GM23338 (cell line): ENCODE measurements at regions not wholly inside any gene's neighbourhood (a gene's known extent, or its start where the extent isn't known, plus 50 kb on each side); places are given as distances from the start of the nearest gene placed in this dataset.

Source experiments
- ATAC-seq: fragments of 200-7000 bp; cut with Tn5 transposase; 3 replicates; pipeline ENCODE4 v1.9.1; 2020
- DNase-seq: peaks from one replicate; pipeline ENCODE4 v3.0.0-alpha.2; 2015; ENCODE audit warnings: low spot score
- H2AFZ ChIP-seq: fragments of 200-600 bp; sonication (generic); 2 replicates; pipeline ENCODE4 v1.8.0; 2016; ENCODE audit warnings: antibody characterized with exemption, mild to moderate bottlenecking, moderate library complexity
- H3F3A ChIP-seq: fragments of 200-600 bp; sonication (generic); replicated peaks from 2 replicates; pipeline ENCODE4 v1.8.0; 2017; ENCODE audit warnings: antibody characterized with exemption, mixed run types, low read depth
- H3K27ac ChIP-seq: fragments of 200-600 bp; sonication (generic); 2 replicates; pipeline ENCODE4 v1.6.1; 2016; ENCODE audit warnings: low read depth
- H3K27me3 ChIP-seq: fragments of 200-600 bp; sonication (generic); 2 replicates; pipeline ENCODE4 v1.8.0; 2016; ENCODE audit warnings: mild to moderate bottlenecking, mixed run types, moderate library complexity; ENCODE audit not compliant: insufficient read depth
- H3K36me3 ChIP-seq: fragments of 200-600 bp; sonication (generic); 2 replicates; pipeline ENCODE4 v1.8.0; 2016; ENCODE audit warnings: mild to moderate bottlenecking; ENCODE audit not compliant: insufficient read depth
- H3K4me1 ChIP-seq: fragments of 200-600 bp; sonication (generic); 2 replicates; pipeline ENCODE4 v1.8.0; 2016; ENCODE audit warnings: mild to moderate bottlenecking, moderate library complexity; ENCODE audit not compliant: insufficient read depth
- H3K4me2 ChIP-seq: fragments of 200-600 bp; sonication (generic); 2 replicates; pipeline ENCODE4 v1.7.1; 2017; ENCODE audit warnings: mixed run types
- H3K4me3 ChIP-seq: fragments of 200-600 bp; sonication (generic); 2 replicates; pipeline ENCODE4 v1.6.1; 2016; ENCODE audit warnings: mixed run types
- H3K79me2 ChIP-seq: fragments of 200-600 bp; sonication (generic); replicated peaks from 2 replicates; pipeline ENCODE4 v1.8.0; 2017; ENCODE audit warnings: mild to moderate bottlenecking; ENCODE audit not compliant: insufficient read depth
- H3K9me2 ChIP-seq: fragments of 200-600 bp; sonication (generic); 2 replicates; pipeline ENCODE4 v1.8.0; 2017; ENCODE audit not compliant: insufficient read depth
- H4K20me1 ChIP-seq: fragments of 200-600 bp; sonication (generic); replicated peaks from 2 replicates; pipeline ENCODE4 v1.8.0; 2017; ENCODE audit warnings: mild to moderate bottlenecking; ENCODE audit not compliant: insufficient read depth
- H3K27ac Mint-ChIP-seq: 2 replicates; pipeline ENCODE4 v1.8.0; 2020; ENCODE audit warnings: inconsistent platforms, mild to moderate bottlenecking, moderate library complexity, mixed read lengths
- H3K27me3 Mint-ChIP-seq: 3 replicates; pipeline ENCODE4 v1.8.0; 2022; ENCODE audit warnings: low read depth, mild to moderate bottlenecking, moderate library complexity, mixed read lengths, inconsistent platforms; ENCODE audit not compliant: insufficient read depth, poor library complexity
- H3K36me3 Mint-ChIP-seq: 3 replicates; pipeline ENCODE4 v1.8.0; 2021; ENCODE audit warnings: low read depth, mild to moderate bottlenecking, inconsistent platforms, moderate library complexity, mixed read lengths
- H3K4me1 Mint-ChIP-seq: 3 replicates; pipeline ENCODE4 v1.8.0; 2020; ENCODE audit warnings: mild to moderate bottlenecking, inconsistent platforms, mixed read lengths
- H3K4me3 Mint-ChIP-seq: 3 replicates; pipeline ENCODE4 v1.8.0; 2021; ENCODE audit warnings: moderate library complexity, mild to moderate bottlenecking, inconsistent platforms, mixed read lengths
- H3K9me3 Mint-ChIP-seq: 3 replicates; pipeline ENCODE4 v1.8.0; 2020; ENCODE audit warnings: moderate library complexity, mild to moderate bottlenecking, inconsistent platforms, mixed read lengths
- CTCF ChIP-seq, 2 experiments: fragments of 200-600 bp in 1 of 2; sonication (generic) in 1 of 2; conservative IDR thresholded peaks; 2 replicates each; pipeline versions ENCODE4 v1.5.1 to v1.6.1; 2016 to 2017; ENCODE audit warnings: antibody characterized with exemption in 2 of 2, low read depth in 2 of 2, mild to moderate bottlenecking in 2 of 2, moderate library complexity in 1 of 2
- EZH2phosphoT487 ChIP-seq: fragments of 200-600 bp; sonication (generic); IDR thresholded peaks from one replicate; pipeline ENCODE4 v1.8.1; 2018; ENCODE audit warnings: antibody characterized with exemption; ENCODE audit not compliant: unreplicated experiment
- JUNB ChIP-seq: IDR thresholded peaks from one replicate; pipeline ENCODE4 v1.6.1; 2016; ENCODE audit warnings: antibody characterized with exemption; ENCODE audit not compliant: unreplicated experiment
- ZNF114 ChIP-seq: fragments of 250-450 bp; sonication (Bioruptor Pico); IDR thresholded peaks from 2 replicates; pipeline ENCODE4 v1.5.0; 2020; ENCODE audit warnings: mild to moderate bottlenecking, moderate library complexity
- ZNF462 ChIP-seq: fragments of 250-450 bp; sonication (Bioruptor Pico); IDR thresholded peaks from 2 replicates; pipeline ENCODE4 v1.5.0; 2020; ENCODE audit warnings: mild to moderate bottlenecking, moderate library complexity

- no peaks in the 10 kb centered on the region for H3K36me3 ChIP-seq
- Mint-ChIP-seq H3K36me3 (no peaks in the 10 kb centered on the region), H3K9me3 (no peaks in the 10 kb centered on the region), H3K27me3 (no peaks in the 10 kb centered on the region), H3K4me3 (no peak overlapping the region), H3K4me1 (peaks cover 13% of the 10 kb centered on the region), H3K27ac (no peak overlapping the region)
- no peak overlapping the region for H3K4me3 ChIP-seq
- no peaks in the 10 kb centered on the region for H3F3A ChIP-seq
- no peaks in the 10 kb centered on the region for H3K27me3 ChIP-seq
- H3K79me2 ChIP-seq: no peaks in the 10 kb centered on the region
- peaks cover 4% of the 10 kb centered on the region; the same call in 1 of the 2 replicates for H3K4me1 ChIP-seq
- ATAC-seq (no peak), DNase-seq (no peak)
- peaks cover 15% of the 10 kb centered on the region; the same call in 1 of the 2 replicates for H3K9me2 ChIP-seq
- H2AFZ ChIP-seq: no peak overlapping the region
- TF ChIP-seq ZNF462 (no peak), ZNF114 (CRISPR knock-in tag) (no peak), JUNB (no peak), EZH2phosphoT487 (no peak), CTCF (conservative IDR thresholded peaks at IDR 0.05; ENCODE audit: low read depth in 2 of 2) (no peak)
- H3K27ac ChIP-seq: no peak overlapping the region
- H4K20me1 ChIP-seq: no peaks in the 10 kb centered on the region
- no peak overlapping the region for H3K4me2 ChIP-seq
These were observed 457.5 kb downstream of the LMO4 start for GRCh38 chr1:87786229-87786628.
